ENCODE measurements at regions not wholly inside any gene's neighbourhood (a gene's known extent, or its start where the extent isn't known, plus 50 kb on each side); places are given as distances from the start of the nearest gene placed in this dataset.

DNA sequence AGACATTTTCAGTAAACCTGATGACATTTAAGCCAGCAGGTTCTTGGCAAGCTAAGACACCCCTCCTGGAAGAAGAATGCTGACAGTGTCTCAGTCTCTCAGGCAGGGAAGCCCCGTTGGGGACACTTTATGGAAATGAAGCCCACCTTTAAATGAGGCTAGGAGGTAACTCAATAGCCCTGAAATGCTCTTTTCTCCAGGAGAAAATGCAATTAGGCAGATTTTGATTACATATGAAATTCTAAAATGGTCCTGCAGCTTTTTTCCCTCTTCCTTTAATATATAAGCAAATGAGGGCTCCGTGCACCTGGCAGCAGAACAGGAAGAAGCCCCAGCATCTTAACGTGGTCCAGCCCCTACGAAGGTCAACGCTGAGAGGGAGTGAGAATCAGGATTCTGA, 65.8 kb upstream of the CHST15 start:
- TF ChIP-seq, protein P1, sequence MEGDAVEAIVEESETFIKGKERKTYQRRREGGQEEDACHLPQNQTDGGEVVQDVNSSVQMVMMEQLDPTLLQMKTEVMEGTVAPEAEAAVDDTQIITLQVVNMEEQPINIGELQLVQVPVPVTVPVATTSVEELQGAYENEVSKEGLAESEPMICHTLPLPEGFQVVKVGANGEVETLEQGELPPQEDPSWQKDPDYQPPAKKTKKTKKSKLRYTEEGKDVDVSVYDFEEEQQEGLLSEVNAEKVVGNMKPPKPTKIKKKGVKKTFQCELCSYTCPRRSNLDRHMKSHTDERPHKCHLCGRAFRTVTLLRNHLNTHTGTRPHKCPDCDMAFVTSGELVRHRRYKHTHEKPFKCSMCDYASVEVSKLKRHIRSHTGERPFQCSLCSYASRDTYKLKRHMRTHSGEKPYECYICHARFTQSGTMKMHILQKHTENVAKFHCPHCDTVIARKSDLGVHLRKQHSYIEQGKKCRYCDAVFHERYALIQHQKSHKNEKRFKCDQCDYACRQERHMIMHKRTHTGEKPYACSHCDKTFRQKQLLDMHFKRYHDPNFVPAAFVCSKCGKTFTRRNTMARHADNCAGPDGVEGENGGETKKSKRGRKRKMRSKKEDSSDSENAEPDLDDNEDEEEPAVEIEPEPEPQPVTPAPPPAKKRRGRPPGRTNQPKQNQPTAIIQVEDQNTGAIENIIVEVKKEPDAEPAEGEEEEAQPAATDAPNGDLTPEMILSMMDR (conservative IDR thresholded peaks at IDR 0.05; ENCODE audit: low read depth in 2 of 2), result no peak
- TF ChIP-seq POLR2AphosphoS5 (IDR thresholded peaks at IDR 0.05; ENCODE audit: low read depth) (no peak), CREB1 (CRISPR knock-in tag; IDR thresholded peaks at IDR 0.05; ENCODE audit: low read depth) (no peak), NANOG (IDR thresholded peaks at IDR 0.05; ENCODE audit: borderline replicate concordance) (no peak), EZH2 (IDR thresholded peaks at IDR 0.05; ENCODE audit: low read depth, unreplicated experiment) (no peak), JUNB (IDR thresholded peaks at IDR 0.05; ENCODE audit: unreplicated experiment) (no peak)
- TF ChIP-seq, protein P2, sequence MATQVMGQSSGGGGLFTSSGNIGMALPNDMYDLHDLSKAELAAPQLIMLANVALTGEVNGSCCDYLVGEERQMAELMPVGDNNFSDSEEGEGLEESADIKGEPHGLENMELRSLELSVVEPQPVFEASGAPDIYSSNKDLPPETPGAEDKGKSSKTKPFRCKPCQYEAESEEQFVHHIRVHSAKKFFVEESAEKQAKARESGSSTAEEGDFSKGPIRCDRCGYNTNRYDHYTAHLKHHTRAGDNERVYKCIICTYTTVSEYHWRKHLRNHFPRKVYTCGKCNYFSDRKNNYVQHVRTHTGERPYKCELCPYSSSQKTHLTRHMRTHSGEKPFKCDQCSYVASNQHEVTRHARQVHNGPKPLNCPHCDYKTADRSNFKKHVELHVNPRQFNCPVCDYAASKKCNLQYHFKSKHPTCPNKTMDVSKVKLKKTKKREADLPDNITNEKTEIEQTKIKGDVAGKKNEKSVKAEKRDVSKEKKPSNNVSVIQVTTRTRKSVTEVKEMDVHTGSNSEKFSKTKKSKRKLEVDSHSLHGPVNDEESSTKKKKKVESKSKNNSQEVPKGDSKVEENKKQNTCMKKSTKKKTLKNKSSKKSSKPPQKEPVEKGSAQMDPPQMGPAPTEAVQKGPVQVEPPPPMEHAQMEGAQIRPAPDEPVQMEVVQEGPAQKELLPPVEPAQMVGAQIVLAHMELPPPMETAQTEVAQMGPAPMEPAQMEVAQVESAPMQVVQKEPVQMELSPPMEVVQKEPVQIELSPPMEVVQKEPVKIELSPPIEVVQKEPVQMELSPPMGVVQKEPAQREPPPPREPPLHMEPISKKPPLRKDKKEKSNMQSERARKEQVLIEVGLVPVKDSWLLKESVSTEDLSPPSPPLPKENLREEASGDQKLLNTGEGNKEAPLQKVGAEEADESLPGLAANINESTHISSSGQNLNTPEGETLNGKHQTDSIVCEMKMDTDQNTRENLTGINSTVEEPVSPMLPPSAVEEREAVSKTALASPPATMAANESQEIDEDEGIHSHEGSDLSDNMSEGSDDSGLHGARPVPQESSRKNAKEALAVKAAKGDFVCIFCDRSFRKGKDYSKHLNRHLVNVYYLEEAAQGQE (IDR thresholded peaks at IDR 0.05; ENCODE audit: unreplicated experiment), result no peak
